Stimulated activated CD4-positive, alpha-beta T cell treated with anti-CD3 and anti-CD28 coated beads, Interleukin-2, amount 100 ng/mL, for 48 hours (primary cell): ENCODE measurements at regions not wholly inside any gene's neighbourhood (a gene's known extent, or its start where the extent isn't known, plus 50 kb on each side); places are given as distances from the start of the nearest gene placed in this dataset.
"Not testable (repeated sequence)": the region's sequence is repeated elsewhere in the genome, so short reads cannot be mapped to it uniquely, and the experiment has no call there.

Experiments
- DNase-seq, 2 donors: peaks; one replicate each; pipeline ENCODE4 v3.0.0-alpha.2; 2020

DNA sequence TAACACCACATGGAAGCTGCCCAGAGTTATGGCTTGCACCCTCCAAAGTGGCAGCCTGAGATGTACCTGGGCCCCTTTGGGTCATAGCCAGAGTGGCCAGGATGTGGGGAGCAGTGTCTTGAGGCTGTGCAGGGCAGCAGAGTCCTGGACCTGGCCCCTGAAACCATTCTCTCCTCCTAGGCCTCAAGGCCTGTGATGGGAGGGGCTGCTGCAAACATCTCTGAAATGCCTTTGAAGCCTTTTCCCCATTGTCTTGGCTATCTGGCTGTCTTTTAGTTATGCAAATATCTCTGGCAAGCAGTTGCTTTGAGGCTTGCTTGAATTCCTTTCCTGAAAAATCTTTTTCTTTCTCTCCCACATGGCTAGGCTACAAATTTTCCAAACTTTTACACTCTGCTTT lies 356.5 kb downstream of the DAD1 start:
- no peak for DNase-seq

DNA sequence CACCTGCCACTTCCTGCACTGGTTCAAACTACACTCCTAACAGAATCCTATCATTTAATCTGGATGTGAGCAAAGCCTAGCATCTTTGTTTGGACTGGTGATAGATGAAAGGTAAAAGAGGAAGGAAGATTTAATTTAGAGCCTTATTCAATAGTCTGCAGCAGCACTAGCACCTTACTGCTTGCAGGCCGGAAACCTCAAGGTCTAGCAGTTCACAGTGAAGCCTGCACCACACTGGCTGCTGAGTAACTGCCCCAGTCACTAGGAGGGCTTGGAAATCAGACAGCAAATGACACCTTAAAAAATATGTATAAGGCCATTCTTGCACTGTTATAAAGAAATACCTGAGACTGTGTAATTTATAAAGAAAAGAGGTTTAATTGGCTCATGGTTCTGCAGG lies 358.0 kb downstream of the DAD1 start:
- DNase-seq = no peak

DNA sequence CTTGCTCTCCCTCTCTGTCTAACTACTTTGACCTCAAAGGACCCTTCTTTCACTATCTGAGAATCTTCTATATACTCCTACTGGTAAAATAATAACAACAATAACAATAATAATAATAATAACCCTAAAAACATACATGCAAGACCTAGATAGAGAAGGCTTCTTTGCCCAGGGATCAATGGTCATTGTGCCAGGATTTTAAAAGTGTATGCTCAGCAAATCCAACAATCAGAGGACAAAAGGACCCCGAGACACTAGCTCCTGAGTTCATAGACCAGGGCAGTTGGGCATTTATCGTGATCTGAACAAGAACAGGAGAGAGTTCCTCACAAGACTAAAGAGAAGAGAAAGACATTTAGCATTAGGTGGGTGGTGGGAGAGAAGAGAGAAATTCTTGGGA lies 358.5 kb downstream of the DAD1 start:
- DNase-seq = no peak

DNA sequence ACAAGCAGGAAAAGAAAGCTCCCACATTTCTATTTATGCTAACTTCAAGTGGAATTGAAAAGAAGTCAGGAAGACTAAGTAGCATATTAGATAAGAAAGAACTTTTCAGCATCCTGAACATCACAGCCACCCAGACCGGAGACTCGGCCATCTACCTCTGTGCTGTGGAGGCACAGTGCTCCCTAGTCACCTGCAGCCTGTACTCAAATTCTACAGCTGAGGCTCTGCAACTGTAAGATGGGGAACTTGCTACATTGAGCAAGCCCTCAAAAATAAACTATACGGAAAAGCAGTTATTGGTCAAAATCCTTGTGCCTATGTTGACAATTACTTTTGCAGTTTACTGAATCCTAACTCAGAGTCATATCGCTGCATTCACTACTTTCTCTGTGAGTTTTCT lies 361.9 kb downstream of the DAD1 start:
- DNase-seq = no peak

DNA sequence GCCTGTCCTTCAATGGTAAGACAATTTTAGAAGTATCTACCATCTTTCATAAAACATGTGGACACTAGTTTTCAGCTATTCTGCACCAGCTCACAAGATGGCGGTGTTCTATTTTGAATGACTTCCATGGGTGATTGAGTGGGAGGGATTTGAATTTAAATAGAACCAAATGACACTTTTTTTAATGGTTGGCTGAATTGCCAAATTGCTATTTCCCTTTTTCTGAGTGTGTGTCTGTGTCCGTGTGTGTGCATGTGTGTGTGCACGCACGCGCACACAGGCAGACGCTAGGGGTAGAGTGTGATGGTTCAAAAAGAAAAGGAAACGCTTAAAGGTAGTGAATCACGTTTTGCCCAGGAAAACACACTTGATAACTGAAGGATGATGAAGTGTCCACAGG lies 362.6 kb downstream of the DAD1 start:
- DNase-seq = no peak

DNA sequence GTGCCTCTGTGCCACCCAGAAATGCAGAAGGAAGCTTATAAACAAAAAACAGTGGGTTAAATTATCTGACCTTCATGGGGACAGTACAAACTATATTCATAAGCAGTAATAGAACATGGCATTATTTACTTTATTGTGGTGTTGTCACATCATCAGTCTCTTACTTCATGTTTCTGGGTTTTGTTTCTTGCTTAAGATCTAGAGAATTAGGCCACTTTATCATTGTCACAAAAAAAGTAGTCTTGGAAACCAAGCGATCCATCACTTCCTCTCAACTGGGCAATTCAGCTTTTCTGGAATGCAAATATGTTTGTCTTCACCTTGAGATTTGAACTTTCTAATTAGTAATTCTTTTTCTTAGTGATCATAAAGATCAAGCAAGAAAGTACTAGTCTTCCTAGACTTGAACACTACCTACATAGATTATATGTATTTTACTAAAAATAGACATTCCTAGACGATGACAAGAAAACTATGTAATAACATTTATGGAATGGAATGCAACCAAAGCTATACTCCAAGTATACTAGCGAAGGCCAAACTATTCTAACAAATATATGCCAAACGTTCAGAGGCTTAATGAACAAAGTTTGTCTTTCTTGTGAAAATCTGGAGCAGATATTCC lies 363.4 kb downstream of the DAD1 start:
- DNase-seq = no peak

DNA sequence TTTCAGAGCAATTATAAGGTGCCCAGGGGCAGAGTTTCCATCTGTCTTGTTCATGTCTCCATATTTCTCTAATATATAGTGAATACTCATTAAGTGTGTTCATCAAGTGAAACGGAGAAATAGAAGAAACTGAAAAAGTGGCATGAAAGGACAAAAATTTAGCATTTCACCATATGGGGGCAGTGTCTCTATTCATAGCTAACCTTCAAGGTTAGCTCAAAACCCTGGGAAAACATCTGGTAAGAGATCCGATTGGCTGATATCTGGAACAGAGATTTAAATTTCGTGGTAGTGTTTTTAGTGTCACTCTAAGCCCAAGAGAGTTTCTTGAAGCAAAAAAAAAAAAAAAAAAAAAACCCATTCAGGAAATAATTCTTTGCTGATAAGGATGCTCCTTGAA lies 367.5 kb downstream of the DAD1 start:
- DNase-seq = no peak

DNA sequence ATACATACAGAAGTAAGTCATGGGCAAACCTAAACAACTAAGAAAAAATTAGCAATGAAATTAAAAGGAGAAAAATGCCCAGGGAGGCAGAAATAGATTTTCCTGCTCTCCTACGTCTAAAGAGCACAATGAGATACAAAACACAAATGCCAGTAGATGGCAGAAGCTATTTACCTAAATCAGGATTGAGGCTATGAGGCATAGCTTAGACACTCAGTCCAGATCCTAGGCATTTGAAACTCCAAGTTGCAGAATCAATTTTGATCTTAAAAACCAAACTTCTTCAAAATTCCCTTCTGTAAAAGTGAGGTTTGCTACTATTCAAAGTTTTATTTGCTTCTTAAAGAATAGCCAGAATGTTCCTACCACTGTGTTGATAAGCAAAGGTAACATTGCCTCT lies 368.6 kb downstream of the DAD1 start:
- no peak for DNase-seq

DNA sequence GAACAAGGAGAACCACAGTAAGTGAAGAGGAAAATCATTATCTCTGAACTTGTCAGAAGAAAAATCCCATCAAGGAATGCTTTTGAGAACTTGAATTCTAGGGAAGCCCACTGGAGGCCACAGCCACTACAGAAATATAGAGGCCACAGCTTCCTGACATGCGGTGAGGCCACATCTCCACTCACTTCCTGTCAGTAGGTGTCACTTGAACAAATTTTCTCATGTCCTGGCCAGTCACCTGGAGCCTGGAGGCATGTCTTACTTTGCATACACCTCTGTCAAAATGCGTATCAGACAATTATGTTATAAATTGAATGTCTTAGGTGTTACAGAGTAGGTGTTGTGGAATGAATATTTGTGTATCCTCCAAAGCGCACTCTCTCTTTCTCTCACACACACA lies 370.3 kb downstream of the DAD1 start:
- DNase-seq = no peak

DNA sequence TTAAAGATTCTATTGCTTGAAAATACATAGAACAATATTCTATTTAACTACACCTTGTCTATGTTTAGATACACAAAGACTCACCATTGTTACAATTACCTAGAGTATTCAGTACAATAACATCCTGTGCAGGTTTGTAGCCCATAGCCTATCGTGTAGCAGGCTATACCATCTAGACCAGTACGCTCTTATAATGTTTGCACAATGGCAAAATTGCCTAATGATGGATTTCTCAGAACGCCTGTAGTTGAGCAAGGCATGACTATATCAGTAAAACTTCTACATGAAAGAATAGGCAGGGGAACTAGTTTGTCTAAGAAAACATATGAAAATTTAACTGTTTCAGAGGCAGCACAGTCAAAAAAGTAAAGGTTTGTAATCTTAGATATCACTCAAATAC lies 375.9 kb downstream of the DAD1 start:
- no peak for DNase-seq

DNA sequence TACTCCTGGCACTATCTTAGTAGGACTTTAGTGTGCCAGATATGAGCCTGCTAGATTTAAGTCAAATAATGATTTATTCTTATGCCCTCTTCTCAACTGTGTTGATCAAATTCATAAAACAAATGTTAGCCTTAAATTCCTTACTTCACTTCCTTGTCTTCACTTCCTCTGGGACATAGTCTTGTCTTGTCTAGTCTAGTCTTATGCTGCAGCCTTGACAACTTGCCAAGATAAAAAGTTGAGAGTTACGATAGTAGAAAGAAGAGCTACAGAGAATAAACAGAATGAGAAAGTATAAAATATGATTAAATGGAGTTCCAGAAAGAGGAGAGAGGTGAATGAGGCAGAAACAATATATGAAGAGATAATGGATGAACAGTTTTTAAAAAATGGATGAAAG lies 378.1 kb downstream of the DAD1 start:
- no peak for DNase-seq

DNA sequence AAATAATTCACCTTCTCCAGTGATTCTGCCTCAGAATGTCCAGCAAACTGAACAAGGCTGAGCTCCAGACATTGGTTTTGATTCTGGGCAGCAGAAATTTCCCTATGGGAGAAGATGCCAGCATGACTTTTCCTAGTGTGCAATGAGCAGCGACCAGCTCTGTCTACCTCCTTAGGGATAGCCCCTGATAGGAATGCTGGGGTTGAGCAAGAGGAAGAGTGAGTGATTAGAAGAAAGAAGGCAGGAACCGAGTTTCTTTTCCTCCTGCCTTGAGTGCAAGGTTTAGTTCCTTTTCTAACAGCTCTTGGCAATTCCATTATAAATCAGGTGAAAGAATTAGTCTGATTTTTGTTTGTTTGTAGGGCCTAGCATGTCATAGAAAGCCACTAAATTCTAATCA lies 379.0 kb downstream of the DAD1 start:
- DNase-seq = no peak

DNA sequence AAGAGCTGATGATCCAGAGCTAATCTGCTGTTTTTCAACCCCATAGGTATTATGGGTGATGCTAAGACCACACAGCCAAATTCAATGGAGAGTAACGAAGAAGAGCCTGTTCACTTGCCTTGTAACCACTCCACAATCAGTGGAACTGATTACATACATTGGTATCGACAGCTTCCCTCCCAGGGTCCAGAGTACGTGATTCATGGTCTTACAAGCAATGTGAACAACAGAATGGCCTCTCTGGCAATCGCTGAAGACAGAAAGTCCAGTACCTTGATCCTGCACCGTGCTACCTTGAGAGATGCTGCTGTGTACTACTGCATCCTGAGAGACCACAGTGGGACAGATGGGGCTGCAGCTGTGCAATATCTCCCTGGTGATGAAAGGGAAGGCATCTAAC lies 386.0 kb downstream of the DAD1 start:
- no peak for DNase-seq

DNA sequence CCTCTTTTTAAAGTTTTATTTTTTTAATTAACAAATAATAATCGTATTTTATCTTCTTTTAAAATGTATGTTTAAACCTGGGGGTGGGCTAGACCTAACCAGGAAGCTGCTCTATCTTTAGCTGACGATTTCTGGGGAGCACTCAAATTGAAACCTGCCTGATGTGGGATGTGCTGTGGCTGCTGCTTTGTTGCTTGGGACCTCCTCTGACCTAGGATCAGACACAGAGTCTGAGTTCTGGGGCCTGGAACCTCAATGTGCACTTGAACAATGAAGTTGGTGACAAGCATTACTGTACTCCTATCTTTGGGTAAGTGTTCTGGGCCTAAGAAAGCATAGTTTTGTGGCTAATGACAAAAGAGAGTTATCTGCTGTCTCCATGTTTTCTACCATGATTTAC lies 386.7 kb downstream of the DAD1 start:
- no peak for DNase-seq

DNA sequence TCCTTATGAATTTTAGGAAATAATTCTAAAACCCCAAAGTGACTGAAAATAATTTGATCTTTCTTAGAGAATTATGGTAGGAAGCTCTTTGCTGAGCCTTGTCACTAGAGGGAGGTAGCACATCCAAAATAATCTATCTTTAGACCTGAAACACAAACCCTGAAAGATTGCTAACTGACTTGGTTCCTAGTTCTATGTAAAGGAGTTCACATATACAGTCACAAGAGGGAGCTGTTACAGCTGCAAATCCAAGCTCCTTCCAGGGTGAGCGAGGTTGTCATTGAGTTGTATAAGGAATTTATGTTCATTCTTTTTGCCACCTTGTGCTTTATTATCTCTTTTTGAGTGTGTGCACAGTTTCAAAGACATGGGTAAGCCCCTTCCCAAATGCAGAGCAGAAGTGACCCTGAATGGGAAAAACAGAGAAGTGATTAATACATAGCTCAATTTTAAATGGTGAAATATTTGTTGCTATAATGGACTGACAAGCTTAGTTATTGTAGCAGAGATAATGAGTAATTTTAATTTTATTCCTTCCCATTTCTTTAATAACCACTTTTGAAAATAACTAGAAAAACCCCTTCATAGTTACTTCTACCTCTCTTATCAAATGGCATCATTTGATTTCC lies 387.9 kb downstream of the DAD1 start:
- DNase-seq = no peak

DNA sequence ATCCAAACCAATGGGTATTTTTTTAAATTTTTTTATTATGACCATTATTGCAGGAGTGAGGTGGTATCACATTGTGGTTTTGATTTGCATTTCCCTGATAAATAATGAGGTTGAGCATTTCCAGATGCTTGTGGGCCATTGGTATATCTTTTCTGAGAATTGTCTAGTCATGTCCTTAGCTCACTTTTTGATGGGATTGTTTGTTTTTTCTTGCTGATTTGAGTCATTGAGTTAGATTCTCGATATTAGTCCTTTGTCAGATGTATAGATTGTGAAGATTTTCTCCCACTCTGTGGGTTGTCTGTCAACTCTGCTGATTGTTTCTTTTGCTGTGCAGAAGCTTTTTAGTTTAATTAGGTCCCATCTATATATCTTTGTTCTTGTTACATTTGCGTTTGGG lies 388.9 kb downstream of the DAD1 start:
- not testable (repeated sequence) for DNase-seq

DNA sequence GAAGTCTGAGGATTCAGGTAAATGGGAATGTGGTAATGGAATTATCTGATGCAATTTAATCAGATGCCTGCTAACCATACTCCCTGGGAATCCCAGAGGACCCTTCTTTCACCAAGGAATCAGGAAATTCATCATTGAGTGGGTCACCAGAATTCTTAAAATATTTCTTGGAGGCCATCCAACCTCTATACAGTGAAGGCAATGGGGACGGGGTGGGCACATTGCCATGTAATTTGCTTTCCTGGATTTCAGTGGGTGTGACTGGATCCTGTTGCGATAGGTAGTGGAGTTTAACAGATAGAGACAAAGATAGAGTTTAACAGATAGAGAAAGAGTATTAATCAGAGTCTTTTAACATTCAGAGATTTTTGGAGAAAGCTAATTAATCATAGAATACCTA lies 394.4 kb downstream of the DAD1 start:
- DNase-seq = no peak

DNA sequence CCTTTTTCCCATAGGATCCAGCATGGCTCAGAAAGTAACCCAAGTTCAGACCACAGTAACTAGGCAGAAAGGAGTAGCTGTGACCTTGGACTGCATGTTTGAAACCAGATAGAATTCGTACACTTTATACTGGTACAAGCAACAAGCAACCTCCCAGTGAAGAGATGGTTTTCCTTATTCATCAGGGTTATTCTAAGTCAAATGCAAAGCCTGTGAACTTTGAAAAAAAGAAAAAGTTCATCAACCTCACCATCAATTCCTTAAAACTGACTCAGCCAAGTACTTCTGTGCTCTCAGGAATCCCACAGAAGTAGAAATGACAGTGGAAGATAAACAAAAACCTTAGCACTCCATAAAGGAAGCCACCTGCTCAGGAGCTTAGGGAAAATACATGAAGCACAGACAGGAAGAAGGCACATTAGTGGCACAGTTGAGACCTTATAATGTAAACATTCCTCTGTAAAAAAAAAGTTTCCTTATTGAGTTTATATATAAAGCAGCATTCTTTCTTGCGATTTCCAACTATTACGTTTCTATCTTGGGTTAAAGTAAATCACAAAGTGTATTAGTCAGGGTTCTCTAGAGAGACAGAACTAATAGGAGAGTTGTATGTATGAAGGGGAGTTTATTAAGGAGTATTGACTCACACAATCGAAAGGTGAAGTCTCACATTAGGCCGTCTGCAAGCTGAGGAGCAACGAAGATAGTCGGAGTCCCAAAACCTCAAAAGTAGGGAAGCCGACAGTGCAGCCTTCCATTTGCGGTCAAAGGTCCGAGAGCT lies 398.4 kb downstream of the DAD1 start:
- DNase-seq = no peak

DNA sequence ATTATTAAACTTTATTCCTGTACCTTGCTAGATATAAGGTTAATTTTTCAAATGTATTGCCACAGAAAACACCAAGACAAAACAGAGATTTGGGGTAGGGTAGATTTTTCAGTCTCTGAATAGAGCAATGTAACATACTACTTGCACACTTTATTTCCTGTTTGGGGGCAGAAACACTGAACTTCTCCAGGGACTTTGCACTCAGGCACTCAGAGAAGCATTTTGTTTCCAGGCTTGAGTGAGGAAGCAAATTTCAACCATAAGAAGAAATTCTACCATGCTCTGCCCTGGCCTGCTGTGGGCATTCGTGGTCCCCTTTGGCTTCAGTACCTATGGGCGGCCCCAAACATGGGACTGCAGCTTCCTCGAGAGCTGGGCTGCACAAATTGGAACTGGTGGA lies 399.1 kb downstream of the DAD1 start:
- no peak for DNase-seq

DNA sequence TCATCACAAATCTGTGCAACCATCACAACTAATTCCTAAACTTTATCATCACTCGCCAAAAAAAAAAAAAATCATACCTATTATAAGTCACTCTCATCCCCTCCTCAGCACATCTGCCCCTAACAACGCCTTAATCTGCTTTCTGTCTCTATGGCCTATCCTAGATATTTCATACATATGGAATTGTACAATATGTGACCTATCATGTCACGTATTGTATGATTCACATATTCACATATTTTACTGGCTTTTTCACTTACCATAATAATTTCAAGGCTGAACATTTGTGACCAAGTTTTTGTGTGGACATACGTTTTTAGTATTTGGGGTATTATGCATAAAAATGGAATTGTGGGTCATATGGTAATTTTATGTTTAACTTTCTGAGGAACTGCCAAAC lies 400.7 kb downstream of the DAD1 start:
- no peak for DNase-seq

DNA sequence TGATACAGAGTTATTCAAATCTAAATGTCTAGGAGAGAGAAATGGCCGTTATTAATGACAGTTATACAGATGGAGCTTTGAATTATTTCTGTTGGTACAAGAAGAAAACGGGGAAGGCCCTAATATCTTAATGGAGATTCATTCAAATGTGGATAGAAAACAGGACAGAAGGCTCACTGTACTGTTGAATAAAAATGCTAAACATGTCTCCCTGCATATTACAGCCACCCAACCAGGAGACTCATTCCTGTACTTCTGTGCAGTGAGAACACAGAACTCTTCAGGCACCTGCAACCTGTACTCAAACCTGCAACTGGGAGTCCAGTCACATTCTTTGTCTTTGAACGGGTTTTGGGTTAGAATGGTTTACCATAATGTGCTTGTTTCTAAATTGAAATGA lies 403.2 kb downstream of the DAD1 start:
- no peak for DNase-seq

DNA sequence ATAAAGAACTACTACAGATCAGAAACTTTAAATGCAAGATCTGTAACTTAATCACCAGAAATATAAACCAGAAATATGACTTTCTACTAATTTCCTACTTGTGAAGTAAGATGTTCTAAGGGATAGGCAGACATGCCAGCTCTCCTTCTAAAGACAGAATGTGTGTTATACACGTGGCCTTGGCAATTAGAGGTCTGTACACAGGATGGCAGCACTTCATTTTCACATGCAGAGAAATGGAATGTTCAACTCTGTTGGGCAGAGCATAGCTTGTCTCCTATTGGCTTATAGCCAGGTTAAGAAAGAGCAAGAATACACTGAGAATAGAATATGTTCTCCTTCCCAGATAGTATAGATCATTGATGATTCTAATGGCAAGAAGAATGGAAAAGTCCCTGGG lies 403.8 kb downstream of the DAD1 start:
- no peak for DNase-seq

DNA sequence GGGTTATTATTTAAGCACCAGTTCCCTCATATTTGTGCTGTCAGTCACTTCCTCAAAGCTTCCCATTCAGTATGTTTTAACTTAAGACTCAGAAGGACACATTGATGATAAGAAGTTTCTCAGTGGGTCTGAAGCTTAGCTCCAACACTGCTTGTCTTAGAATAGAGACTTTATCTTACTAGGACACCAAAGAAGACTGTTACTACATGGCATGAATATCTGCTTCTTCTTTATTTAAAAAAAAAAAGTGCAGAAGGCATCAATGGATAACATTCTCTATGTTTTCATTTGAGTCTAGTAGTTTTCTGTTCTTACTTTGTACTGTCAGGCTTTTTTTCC lies 404.2 kb downstream of the DAD1 start:
- DNase-seq = no peak

DNA sequence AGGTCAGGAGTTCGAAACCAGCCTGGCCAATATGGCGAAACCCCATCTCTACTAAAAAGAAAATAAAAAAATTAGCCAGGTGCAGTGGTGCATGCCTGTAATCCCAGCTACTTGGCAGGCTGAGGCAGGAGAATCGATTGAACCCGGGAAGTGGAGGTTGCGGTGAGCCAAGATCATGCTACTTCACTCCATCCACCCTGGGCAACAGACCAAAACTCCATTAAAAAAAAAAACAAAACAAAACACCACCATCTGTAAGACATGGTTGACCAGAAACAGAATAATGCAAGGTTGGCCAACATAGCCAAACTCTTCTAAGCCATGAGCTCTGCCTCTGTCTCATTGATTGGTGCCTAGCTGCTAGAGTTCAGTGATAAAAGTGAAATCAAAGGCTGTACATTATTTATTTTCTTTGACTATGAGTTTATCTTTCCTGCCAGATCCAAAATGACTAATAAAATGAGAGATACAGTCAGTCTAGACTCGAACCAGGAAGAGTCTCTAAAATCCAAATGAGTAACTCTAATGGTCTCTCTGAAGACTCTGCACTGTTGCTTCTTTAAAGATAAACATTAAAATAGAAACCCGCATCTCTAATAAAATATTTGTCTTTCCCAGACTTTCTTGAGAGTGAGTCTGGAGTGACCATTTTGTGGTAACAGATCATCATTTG lies 404.7 kb downstream of the DAD1 start:
- DNase-seq = no peak
